Mesenteric fat pad (tissue), 1 donor: ENCODE measurements at regions not wholly inside any gene's neighbourhood (a gene's known extent, or its start where the extent isn't known, plus 50 kb on each side); places are given as distances from the start of the nearest gene placed in this dataset.

Source experiments
- DNase-seq: peaks from one replicate; pipeline ENCODE4 v3.0.0-alpha.2; 2020; ENCODE audit warnings: low spot score
- donor health status: DM: yes; HTN: yes; CAD: no.

DNA sequence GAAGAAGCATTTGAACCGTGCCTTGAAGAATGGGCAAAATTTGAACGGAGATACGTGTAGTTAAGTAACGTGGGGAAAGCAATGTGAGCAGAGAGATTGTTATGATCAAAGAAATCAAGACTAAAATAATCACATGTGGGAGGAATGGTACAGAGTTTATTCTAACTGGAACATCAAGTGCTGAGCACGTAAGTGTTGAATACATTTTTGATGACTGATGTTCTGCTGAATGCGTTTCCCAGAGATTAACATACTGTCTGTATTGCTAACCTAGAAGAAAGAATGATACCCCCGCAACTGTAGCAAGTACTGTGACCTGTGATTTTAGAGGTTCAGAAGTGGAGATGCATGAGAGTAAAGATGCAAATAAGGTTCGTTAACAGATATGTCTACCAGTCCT, 146.9 kb upstream of the EPHA7 start:
- no peak for DNase-seq

DNA sequence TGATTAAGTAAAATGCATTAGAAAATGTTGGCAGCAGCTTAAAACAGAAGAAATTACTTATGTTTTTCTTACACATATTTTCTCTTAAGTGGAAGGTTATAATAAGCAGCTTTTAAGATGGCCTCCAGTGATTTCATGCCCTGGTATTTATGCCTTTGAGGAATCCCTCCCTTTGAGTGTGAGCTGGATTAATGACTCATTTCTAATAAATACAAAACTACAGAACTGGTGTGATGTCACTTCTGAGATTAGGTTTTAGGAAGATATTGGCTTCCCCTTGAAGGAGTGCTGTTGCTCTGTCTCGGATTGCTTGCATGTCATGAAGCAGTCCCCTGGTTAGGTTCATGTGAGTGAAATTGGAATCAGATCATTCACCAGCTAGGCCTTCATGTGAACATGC, 143.2 kb upstream of the EPHA7 start:
- DNase-seq = no peak

DNA sequence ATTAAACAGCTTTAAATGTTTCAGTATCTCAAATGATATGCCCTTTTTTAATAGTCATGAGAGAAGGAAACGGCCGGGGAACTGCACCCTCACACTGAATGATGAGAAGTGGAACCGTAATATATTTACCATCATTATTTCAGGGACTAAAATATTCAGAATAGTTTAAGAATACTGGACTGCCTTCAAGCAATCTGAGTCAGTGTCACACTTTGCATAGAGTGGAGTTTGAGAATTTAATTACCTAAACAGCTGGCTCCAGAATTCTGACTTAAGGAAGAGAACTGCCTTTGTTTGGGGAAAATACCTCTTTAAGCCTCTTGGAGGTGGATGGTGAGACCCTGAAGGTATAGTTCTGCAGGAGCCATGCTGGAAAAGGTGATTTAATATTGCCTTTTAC, 135.9 kb upstream of the EPHA7 start:
- no peak for DNase-seq

DNA sequence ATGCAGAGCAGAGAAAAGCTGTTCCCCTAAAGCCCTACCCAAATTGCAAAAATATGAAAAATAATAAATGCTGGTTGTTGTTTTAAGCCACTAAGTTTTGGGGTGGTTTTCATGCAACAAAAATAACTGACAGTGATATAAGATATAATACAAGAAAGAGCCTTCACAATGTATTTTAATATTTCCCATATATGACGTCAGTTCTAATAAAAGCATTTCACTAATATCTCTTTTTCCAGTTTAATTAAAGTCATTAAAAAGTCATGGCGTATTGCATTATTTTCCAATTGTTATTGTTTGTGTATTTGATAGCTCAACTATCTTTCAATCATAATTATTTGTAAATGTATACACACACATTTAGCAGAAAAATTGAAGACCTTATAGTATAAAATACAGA, 134.7 kb upstream of the EPHA7 start:
- DNase-seq = no peak

DNA sequence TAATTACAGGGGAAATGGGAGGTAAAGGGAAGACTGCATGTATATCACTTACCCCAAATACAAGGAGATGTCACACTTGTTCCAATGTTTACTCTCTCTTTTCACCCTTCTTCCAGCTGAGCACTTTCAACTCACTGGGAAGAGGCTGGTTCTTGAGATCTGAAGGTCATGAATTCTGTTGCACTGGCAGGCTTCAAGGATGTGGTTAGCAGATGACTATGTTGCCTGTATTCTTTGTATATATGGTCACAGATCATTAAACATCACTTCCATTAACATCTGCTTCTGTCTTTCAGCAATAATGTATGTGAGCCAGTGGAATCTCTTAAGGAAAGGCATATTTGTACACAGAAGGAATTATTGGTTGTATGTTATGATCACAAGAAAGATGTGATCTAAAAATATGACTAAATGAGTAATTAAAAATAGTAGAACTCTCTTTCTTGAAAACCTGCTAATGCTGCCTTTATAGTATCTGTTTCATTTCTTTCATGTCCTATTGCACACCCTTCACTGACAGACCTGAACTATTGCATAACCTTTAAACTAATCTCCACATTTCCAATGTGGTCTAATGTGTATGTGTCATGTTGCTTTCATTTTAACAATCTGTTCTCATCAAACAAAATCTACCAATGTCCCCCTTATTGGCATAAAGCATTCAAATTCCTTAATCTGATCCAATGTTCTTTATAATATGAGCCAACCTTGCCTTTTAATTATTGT, 131.4 kb upstream of the EPHA7 start:
- no peak for DNase-seq

DNA sequence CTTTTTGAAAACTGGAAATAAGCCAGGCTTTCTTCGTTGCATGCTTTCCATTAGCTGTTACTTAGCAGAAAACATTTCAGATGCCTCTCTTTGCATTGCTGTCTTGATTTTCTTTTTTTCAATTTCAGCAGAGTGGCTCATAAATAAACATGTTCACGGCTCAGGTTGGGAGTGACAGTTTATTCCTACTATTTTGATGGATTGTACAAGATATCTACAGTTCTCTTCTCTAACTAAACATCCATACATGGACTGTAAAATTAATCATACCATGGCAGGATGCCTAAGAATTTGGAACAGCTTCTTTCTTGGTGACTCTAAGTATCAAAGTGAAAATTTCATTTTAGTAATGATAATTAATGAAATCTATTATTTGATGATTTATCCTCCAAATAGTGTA, 130.5 kb upstream of the EPHA7 start:
- DNase-seq = no peak

DNA sequence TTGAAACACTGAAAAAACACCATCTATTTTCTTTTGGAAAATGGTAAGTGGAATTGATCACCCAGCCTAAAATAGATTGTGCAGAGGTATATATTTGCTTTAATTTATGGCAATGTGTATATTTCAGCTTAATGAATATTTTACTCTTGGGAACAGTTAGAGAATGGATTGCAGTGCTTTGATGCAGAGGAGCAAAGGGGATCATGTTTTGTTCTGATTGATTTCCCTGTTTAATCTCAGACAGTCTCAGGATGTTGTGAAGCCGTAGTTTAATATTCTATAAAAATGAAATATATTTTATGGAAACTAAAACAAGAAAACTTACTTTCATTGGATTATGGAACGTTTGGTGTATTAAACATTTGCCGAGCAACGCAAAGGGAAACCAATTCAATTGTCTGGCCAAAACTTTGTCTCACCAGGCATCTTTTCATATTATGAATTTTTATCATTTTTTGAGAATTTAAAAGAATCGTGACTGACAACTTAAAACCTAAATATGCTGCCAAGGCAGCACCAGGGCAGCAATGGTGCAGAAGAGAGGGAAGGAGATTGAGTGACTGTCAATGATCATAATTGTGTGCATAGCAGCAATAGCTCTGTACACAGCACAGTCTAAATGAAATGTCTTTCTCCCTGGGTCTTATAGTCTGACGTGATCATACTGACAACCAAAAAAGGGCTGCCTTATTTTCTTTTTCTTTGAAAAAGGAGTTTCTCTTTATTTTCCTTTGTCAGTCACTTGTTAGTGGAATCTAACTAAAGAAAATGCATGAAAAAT, 105.5 kb upstream of the EPHA7 start:
- DNase-seq = no peak

DNA sequence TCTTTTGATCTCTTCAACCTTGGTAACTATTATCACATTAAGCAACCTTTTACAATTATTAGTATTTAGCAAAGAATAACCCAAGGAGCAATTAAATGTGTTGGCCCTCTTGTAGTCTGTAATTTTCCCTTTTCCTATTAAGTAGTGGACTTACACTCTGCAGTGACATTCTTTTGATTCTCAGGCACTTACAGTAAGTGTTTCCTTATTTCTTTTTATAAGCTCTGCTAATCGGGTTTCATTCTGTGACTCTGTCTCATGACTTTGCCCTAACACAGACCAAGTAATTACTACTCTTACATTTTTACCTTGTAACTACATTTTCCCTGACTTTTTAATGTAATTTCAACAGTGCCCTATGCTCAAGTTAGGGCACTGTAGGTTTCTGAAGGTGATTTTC, 104.0 kb upstream of the EPHA7 start:
- no peak for DNase-seq

DNA sequence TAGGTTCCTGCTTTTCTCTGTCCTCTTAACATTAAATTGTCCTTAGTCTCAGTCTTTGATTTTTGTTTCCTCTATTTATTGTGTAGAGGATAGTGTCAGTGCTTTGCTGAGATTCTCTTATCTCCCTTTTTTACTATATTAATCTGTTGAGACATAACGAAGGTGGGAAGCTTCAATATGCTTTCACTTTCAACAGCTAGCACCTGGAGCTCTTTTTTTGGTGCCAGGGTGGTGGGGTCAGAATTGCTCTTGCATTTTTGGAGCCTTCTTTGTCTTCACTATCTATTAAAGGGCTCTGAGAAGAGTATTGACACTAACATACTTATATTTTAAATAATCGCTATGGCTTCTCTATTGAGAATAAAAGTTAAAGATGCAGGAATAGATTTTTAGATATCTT, 97.1 kb upstream of the EPHA7 start:
- DNase-seq = no peak

DNA sequence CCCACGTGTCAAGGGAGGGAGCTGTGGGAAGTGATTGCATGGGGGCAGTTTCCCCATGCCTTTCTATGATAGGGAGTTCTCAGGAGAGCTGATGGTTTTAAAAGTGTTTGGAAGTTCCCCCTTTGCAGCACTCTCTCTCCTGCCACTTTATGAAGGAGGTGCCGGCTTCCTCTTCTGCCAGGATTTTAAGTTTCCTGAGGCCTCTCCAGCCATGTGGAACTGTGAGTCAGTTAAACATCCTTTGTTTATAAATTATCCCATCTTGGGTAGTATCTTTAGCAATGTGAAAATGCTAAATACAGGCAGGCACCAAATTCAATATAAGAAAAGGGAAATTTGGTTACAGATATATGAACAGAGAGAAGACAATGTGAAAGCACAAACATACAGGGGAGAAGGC, 96.4 kb upstream of the EPHA7 start:
- DNase-seq = no peak

DNA sequence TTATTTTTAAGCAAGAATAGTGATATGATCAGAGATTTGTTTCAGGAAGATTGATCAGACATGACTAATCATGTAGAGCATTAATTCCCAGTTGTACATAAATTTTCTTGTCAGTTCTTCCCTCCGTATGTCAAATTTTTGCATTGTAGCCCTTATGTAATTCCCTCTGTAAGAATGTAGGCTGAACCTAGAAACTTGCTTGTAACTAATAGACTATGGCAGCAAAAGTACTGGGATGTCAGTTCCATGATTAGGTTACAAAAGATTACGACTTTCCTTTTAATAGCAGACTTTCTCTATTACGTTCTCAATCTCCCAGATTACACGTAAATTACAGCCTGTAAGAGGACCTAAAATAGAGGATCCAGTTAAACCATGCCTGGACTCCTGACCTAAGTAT, 79.4 kb upstream of the EPHA7 start:
- DNase-seq = no peak

DNA sequence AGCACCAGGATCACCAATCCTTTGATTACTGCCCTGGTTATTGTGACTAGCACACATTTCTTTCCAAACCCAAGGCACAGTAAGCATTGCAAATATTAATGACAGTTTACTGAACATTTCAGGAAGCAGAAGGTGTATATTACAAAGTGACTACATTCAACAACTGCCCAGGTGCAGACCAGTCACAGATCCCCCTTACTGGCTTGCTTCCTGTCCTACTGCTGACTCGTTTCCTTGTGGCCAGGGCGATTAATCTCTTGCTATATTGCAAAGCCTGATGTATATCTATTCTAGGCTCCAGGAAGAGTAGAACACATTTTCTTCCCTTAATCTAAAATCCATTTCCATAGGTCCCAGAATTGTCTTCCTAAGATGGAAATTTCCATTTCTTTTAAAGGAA, 77.2 kb upstream of the EPHA7 start:
- no peak for DNase-seq

DNA sequence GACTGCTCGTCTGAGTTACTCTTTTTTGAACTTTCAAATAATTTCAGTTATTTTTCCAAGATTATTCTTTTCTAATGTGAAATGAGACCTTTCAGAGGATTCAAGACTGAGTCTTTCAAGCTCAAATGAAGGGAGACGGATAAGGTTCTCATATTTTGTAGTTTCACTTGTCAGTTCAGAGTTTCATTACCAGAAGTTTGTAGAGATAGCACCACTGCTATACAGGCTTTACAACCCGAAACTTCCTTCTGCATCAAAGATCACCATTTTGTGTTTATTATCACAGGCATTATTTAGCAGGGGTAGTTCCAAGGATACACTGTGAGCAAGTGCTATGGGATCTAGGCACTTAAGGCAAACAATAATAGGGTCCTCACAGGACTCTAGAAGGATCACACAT, 74.7 kb upstream of the EPHA7 start:
- DNase-seq = no peak

DNA sequence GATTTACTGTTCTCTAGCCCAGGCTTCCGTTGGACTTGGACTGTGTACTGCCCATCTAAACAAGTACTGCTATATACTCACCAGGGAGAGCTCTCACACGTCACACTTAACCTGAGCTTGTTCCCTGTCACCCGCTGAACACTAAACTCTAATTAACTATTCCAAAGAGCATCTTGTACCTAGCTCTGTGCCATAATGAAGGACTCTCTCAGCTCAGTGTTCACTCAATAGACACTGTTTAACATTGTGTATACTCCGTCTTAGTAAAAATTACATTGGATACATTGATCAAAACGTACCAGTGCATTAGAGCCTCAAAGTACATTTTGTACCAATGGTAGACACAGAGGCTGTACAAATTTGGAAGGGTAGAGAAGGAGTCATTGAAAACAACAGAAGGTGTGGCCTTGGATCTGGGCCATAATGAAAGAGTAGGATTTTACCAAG, 55.4 kb upstream of the EPHA7 start:
- no peak for DNase-seq

DNA sequence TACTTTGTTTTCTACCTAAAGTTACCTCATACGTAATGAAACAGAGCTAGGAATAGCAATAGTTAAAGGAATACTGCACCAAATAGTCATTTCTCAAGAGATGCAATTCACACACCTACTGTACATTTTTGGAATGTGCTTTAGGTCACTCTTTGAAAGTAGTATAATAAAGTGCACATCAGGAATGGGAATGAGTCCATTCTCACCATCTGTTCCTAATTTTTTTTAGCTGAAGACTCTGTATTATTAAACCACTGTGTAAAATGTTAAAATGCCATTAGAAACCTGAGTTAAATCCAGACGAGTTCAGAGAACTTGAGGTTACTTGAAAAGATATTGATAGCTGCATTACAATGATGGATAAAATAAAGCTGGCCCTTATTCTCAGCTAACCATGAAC, 51.9 kb upstream of the EPHA7 start:
- DNase-seq = no peak
